HCT116 (cell line): ENCODE measurements at regions not wholly inside any gene's neighbourhood (a gene's known extent, or its start where the extent isn't known, plus 50 kb on each side); places are given as distances from the start of the nearest gene placed in this dataset.

Experiments used
- ATAC-seq: fragments of 200-7000 bp; cut with Tn5 transposase; 2 replicates; pipeline ENCODE4 v1.9.1; 2020; ENCODE audit warnings: mild to moderate bottlenecking, moderate library complexity
- BruUV-seq: library from RNA; stranded (reverse); fragments of 400-500 nt; replicated peaks from 2 replicates; lab custom pipeline; 2021; lab: Mats Ljungman, UMichigan
- CTCF ChIA-PET: fragments of 300-600 bp; sonication (Branson Sonifier 250); formaldehyde crosslinking; loops from one replicate; lab custom pipeline; 2021; ENCODE audit warnings: antibody characterized with exemption; lab: Charles Lee
- POLR2A ChIA-PET: fragments of 300-600, 350-600 bp; sonication (Branson Sonifier 250); formaldehyde crosslinking; loops from one replicate; lab custom pipeline; 2021; ENCODE audit warnings: antibody characterized with exemption; lab: Charles Lee
- RAD21 ChIA-PET, 2 experiments: fragments of 300-600 bp; sonication (Branson Sonifier 250); formaldehyde crosslinking; loops; one replicate each; lab custom pipeline; 2023; ENCODE audit warnings: low total read pairs in 2 of 2; ENCODE audit not compliant: uncharacterized antibody in 2 of 2, unreplicated experiment in 2 of 2, low non-redundant PET in 1 of 2; lab: Charles Lee
- DNase-seq: peaks from one replicate; pipeline ENCODE4 v3.0.0-alpha.2; 2010; ENCODE audit warnings: low read depth, low spot score
- H2AFZ ChIP-seq: fragments of 200-600 bp; shearing (Covaris generic), sonication (generic); 2 replicates; pipeline ENCODE4 v1.6.1; 2017; ENCODE audit warnings: low read depth, mixed run types, mixed read lengths, antibody characterized with exemption, low read length; ENCODE audit not compliant: poor library complexity, severe bottlenecking
- H3K27ac ChIP-seq: 2 replicates; pipeline ENCODE4 v1.5.1; 2012; ENCODE audit warnings: low read depth, low read length
- H3K27me3 ChIP-seq: fragments of 200-600 bp; sonication (generic); 2 replicates; pipeline ENCODE4 v1.6.1; 2016; ENCODE audit warnings: mixed run types, low read length, mixed read lengths; ENCODE audit not compliant: insufficient read depth
- H3K36me3 ChIP-seq, 2 experiments: fragments of 200-500 bp in 1 of 2; fragments of 200-600 bp in 1 of 2; sonication (Bioruptor generic) in 1 of 2; sonication (generic) in 1 of 2; 2 replicates each; pipeline versions ENCODE4 v1.5.1 to v1.6.1; 2014 to 2016; ENCODE audit warnings: low read length in 2 of 2, inconsistent platforms in 1 of 2, mixed read lengths in 1 of 2, mixed run types in 1 of 2; ENCODE audit not compliant: insufficient read depth in 2 of 2, control insufficient read depth in 1 of 2
- H3K4me1 ChIP-seq, 2 experiments: fragments of 200-600 bp in 1 of 2; sonication (generic) in 1 of 2; 2 replicates each; pipeline versions ENCODE4 v1.5.1 to v1.6.1; 2012 to 2017; ENCODE audit warnings: low read length in 2 of 2, inconsistent platforms in 1 of 2, mild to moderate bottlenecking in 1 of 2, mixed read lengths in 1 of 2, mixed run types in 1 of 2, moderate library complexity in 1 of 2; ENCODE audit not compliant: insufficient read depth in 2 of 2, control insufficient read depth in 1 of 2
- H3K4me2 ChIP-seq: fragments of 200-600 bp; sonication (generic); 2 replicates; pipeline ENCODE4 v1.6.1; 2017; ENCODE audit warnings: mixed run types, low read length, mixed read lengths
- H3K4me3 ChIP-seq, 2 experiments: fragments of 200-600 bp in 1 of 2; sonication (generic) in 1 of 2; replicated peaks in 1 of 2; 2 replicates each; pipeline ENCODE4 v1.5.1; 2011 to 2016; ENCODE audit warnings: low read length in 2 of 2, control low read depth in 1 of 2, low read depth in 1 of 2, mild to moderate bottlenecking in 1 of 2, mixed read lengths in 1 of 2, mixed run types in 1 of 2
- H3K79me2 ChIP-seq: fragments of 200-600 bp; sonication (generic); 2 replicates; pipeline ENCODE4 v1.6.1; 2017; ENCODE audit warnings: mild to moderate bottlenecking, mixed run types, low read length, moderate library complexity, mixed read lengths; ENCODE audit not compliant: insufficient read depth
- H3K9ac ChIP-seq: fragments of 200-600 bp; sonication (generic); 2 replicates; pipeline ENCODE4 v1.6.1; 2016; ENCODE audit warnings: low read length, mixed read lengths
- H3K9me2 ChIP-seq: fragments of 200-600 bp; sonication (generic), shearing (Covaris generic); 2 replicates; pipeline ENCODE4 v1.6.1; 2017; ENCODE audit warnings: mixed run types, mild to moderate bottlenecking, moderate library complexity; ENCODE audit not compliant: insufficient read depth
- H3K9me3 ChIP-seq, 2 experiments: fragments of 200-500 bp in 1 of 2; fragments of 200-600 bp in 1 of 2; sonication (Bioruptor generic) in 1 of 2; sonication (generic) in 1 of 2; 2 replicates each; pipeline ENCODE4 v1.6.1; 2014 to 2017; ENCODE audit warnings: low read length in 2 of 2, mixed read lengths in 2 of 2, inconsistent platforms in 1 of 2, low read depth in 1 of 2, mild to moderate bottlenecking in 1 of 2, mixed run types in 1 of 2, moderate library complexity in 1 of 2; ENCODE audit not compliant: control insufficient read depth in 1 of 2, insufficient read depth in 1 of 2
- H4K20me1 ChIP-seq: fragments of 200-600 bp; sonication (generic), shearing (Covaris generic); 2 replicates; pipeline ENCODE4 v1.6.1; 2017; ENCODE audit warnings: mixed run types, mild to moderate bottlenecking, moderate library complexity; ENCODE audit not compliant: insufficient read depth
- CBX3 ChIP-seq: IDR thresholded peaks from 2 replicates; pipeline ENCODE4 v1.6.1; 2012; ENCODE audit warnings: low read depth
- ELF1 ChIP-seq: IDR thresholded peaks from 2 replicates; pipeline ENCODE4 v1.6.1; 2012; ENCODE audit warnings: low read depth, borderline replicate concordance
- FOSL1 ChIP-seq: IDR thresholded peaks from 2 replicates; pipeline ENCODE4 v1.6.1; 2012; ENCODE audit warnings: low read depth
- POLR2A ChIP-seq: IDR thresholded peaks from 2 replicates; pipeline ENCODE4 v1.7.0; 2011; ENCODE audit warnings: borderline replicate concordance; ENCODE audit not compliant: insufficient read depth, insufficient read length; ENCODE audit errors: extremely low read depth
- POLR2AphosphoS5 ChIP-seq: IDR thresholded peaks from 2 replicates; pipeline ENCODE4 v1.6.1; 2011; ENCODE audit warnings: mild to moderate bottlenecking, low read depth, low read length, moderate library complexity
- RAD21 ChIP-seq: IDR thresholded peaks from 2 replicates; pipeline ENCODE4 v1.6.1; 2012; ENCODE audit warnings: low read depth, mild to moderate bottlenecking
- SP1 ChIP-seq: IDR thresholded peaks from 2 replicates; pipeline ENCODE4 v1.6.1; 2012; ENCODE audit warnings: low read depth
- YY1 ChIP-seq: IDR thresholded peaks from 2 replicates; pipeline ENCODE4 v1.6.1; 2011; ENCODE audit warnings: low read length, low read depth, moderate library complexity, mild to moderate bottlenecking; ENCODE audit not compliant: insufficient replicate concordance; ENCODE audit errors: extremely low read depth
- ZNF274 ChIP-seq: fragments of 200-500 bp; sonication (Bioruptor generic); IDR thresholded peaks from 2 replicates; pipeline ENCODE4 v1.6.1; 2014; ENCODE audit warnings: mild to moderate bottlenecking, low read depth, low read length, inconsistent platforms
- intact Hi-C: fragments of 100-400 bp; cut with micrococcal nuclease; formaldehyde crosslinking; loops from 2 replicates; pipeline ENCODE4 v1.10.0; 2022
- TF ChIP-seq, protein P1 (sequence below): IDR thresholded peaks from 2 replicates; pipeline ENCODE4 v1.6.1; 2012; ENCODE audit warnings: low read depth

- ChIA-PET CTCF (no interaction called here), POLR2A (no interaction called here), RAD21 (no interaction called here)
- H3K27ac ChIP-seq: no peak overlapping the region
- no peaks in the 10 kb centered on the region for H3K9me3 ChIP-seq
- TF ChIP-seq POLR2A (no peak), ZNF274 (no peak), ELF1 (no peak), SP1 (no peak), RAD21 (no peak), CBX3 (no peak), FOSL1 (no peak), POLR2AphosphoS5 (no peak), YY1 (no peak)
- TF ChIP-seq, protein P1, sequence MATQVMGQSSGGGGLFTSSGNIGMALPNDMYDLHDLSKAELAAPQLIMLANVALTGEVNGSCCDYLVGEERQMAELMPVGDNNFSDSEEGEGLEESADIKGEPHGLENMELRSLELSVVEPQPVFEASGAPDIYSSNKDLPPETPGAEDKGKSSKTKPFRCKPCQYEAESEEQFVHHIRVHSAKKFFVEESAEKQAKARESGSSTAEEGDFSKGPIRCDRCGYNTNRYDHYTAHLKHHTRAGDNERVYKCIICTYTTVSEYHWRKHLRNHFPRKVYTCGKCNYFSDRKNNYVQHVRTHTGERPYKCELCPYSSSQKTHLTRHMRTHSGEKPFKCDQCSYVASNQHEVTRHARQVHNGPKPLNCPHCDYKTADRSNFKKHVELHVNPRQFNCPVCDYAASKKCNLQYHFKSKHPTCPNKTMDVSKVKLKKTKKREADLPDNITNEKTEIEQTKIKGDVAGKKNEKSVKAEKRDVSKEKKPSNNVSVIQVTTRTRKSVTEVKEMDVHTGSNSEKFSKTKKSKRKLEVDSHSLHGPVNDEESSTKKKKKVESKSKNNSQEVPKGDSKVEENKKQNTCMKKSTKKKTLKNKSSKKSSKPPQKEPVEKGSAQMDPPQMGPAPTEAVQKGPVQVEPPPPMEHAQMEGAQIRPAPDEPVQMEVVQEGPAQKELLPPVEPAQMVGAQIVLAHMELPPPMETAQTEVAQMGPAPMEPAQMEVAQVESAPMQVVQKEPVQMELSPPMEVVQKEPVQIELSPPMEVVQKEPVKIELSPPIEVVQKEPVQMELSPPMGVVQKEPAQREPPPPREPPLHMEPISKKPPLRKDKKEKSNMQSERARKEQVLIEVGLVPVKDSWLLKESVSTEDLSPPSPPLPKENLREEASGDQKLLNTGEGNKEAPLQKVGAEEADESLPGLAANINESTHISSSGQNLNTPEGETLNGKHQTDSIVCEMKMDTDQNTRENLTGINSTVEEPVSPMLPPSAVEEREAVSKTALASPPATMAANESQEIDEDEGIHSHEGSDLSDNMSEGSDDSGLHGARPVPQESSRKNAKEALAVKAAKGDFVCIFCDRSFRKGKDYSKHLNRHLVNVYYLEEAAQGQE: no peak
- no peak for ATAC-seq
- no peaks in the 10 kb centered on the region for H3K36me3 ChIP-seq
- no peaks in the 10 kb centered on the region for H3K79me2 ChIP-seq
- H3K4me2 ChIP-seq: no peak overlapping the region
- H3K27me3 ChIP-seq: peaks cover 47% of the 10 kb centered on the region
- H2AFZ ChIP-seq: no peak overlapping the region
- no peak for DNase-seq
- H4K20me1 ChIP-seq: no peaks in the 10 kb centered on the region
- no peaks in the 10 kb centered on the region for H3K4me1 ChIP-seq
- intact Hi-C loops: no loop called here
- H3K4me3 ChIP-seq: no peak overlapping the region
- no TSS peak for BruUV-seq
- no peaks in the 10 kb centered on the region for H3K9me2 ChIP-seq
- H3K9ac ChIP-seq: no peak overlapping the region
These were observed 209.8 kb downstream of the NR2F2 start for GRCh38 chr15:96540283-96540682.
